Common myeloid progenitor, CD34-positive (primary cell): ENCODE measurements at regions not wholly inside any gene's neighbourhood (a gene's known extent, or its start where the extent isn't known, plus 50 kb on each side); places are given as distances from the start of the nearest gene placed in this dataset.
A peak's percentile ranks its signal among the peaks of the same experiment; 100 is the strongest.

Experiments used
- CTCF ChIA-PET: fragments of 350-600 bp; sonication (Branson Sonifier 250); formaldehyde crosslinking; loops from one replicate; lab custom pipeline; 2021; ENCODE audit warnings: antibody characterized with exemption; lab: Charles Lee
- POLR2A ChIA-PET: fragments of 350-600 bp; sonication (Branson Sonifier 250); formaldehyde crosslinking; loops from one replicate; lab custom pipeline; 2021; ENCODE audit warnings: antibody characterized with exemption; lab: Charles Lee
- DNase-seq, 3 donors: peaks; one replicate each; pipeline versions ENCODE4 v3.0.0 to v3.0.0-alpha.2; 2013
- H3K27ac ChIP-seq, 2 experiments: 1 replicate in 1 of 2; 2 replicates in 1 of 2; pipeline ENCODE4 v1.7.0; 2013; ENCODE audit warnings: inconsistent platforms in 2 of 2, low read length in 2 of 2, mild to moderate bottlenecking in 2 of 2, low read depth in 1 of 2, moderate library complexity in 1 of 2; ENCODE audit not compliant: severe bottlenecking in 2 of 2, insufficient read depth in 1 of 2, poor library complexity in 1 of 2
- H3K27me3 ChIP-seq, 5 experiments: replicated peaks in 2 of 5; 1 replicate in 3 of 5; 2 replicates in 2 of 5; pipeline versions ENCODE4 v1.6.1 to v1.7.0; 2013; ENCODE audit warnings: low read length in 4 of 5, mild to moderate bottlenecking in 2 of 5, moderate library complexity in 2 of 5, inconsistent platforms in 1 of 5; ENCODE audit not compliant: insufficient read depth in 5 of 5, control insufficient read depth in 4 of 5
- H3K36me3 ChIP-seq, 4 experiments: 1 replicate in 2 of 4; 2 replicates in 2 of 4; pipeline versions ENCODE4 v1.6.1 to v1.7.0; 2013; ENCODE audit warnings: low read length in 3 of 4, control low read depth in 1 of 4, mild to moderate bottlenecking in 1 of 4; ENCODE audit not compliant: control insufficient read depth in 4 of 4, insufficient read depth in 4 of 4
- H3K4me1 ChIP-seq, 4 experiments: 1 replicate in 3 of 4; 2 replicates in 1 of 4; pipeline versions ENCODE4 v1.6.1 to v1.7.1; 2013; ENCODE audit warnings: low read length in 3 of 4, mild to moderate bottlenecking in 3 of 4, control low read depth in 1 of 4, inconsistent platforms in 1 of 4, moderate library complexity in 1 of 4; ENCODE audit not compliant: control insufficient read depth in 4 of 4, insufficient read depth in 4 of 4; ENCODE audit errors: control extremely low read depth in 1 of 4
- H3K4me3 ChIP-seq, 7 experiments: 1 replicate in 4 of 7; 2 replicates in 3 of 7; pipeline versions ENCODE4 v1.5.1 to v1.7.0; 2013; ENCODE audit warnings: mild to moderate bottlenecking in 7 of 7, low read length in 6 of 7, moderate library complexity in 6 of 7, inconsistent platforms in 2 of 7, low read depth in 2 of 7, control low read depth in 1 of 7; ENCODE audit not compliant: insufficient read depth in 4 of 7, control insufficient read depth in 1 of 7; ENCODE audit errors: extremely low read depth in 1 of 7
- H3K9me3 ChIP-seq, 5 experiments: 1 replicate in 4 of 5; 2 replicates in 1 of 5; pipeline versions ENCODE4 v1.6.1 to v1.7.1; 2013; ENCODE audit warnings: low read length in 4 of 5, mild to moderate bottlenecking in 2 of 5, inconsistent platforms in 1 of 5, low read depth in 1 of 5, moderate library complexity in 1 of 5; ENCODE audit not compliant: control insufficient read depth in 4 of 5, insufficient read depth in 2 of 5; ENCODE audit errors: control extremely low read depth in 1 of 5
- WGBS: methylation state at CpG from one replicate; pipeline ENCODE4 v1.1.5; 2013; ENCODE audit not compliant: insufficient coverage; 5-methylcytosine and 5-hydroxymethylcytosine counted together

DNA sequence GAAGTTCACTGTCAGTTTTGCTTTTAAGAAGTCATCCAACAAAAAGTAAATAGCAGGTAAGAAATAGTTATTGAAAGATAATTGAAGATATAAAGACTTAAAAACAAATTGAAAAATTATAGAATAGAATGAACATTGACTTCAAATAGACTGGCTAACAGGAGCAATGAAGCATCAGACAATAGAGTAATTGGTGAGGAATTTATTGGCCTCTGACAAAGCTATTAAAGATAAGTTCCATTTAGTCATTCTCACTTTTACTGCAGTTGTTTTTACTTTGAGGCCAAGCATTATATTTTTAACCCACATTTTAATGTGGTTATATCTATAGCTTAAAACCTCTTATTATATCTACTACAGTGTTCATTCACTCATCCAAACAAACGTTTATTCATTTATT is 228.8 kb upstream of the ADGRL2 start:
- no peak overlapping the region for H3K4me3 ChIP-seq
- ChIA-PET CTCF (no interaction called here), POLR2A (interaction anchor here (0.7 kb wide), 1 partner anchor 98 kb away, joined by 3 read pairs; no protein-coding TSS in a partner anchor)
- no peaks in the 10 kb centered on the region for H3K36me3 ChIP-seq
- no peaks in the 10 kb centered on the region for H3K27me3 ChIP-seq
- H3K9me3 ChIP-seq = no peaks in the 10 kb centered on the region
- H3K4me1 ChIP-seq = no peaks in the 10 kb centered on the region
- H3K27ac ChIP-seq = no peak overlapping the region
- WGBS = no CpG with 5 or more reads among the region's 1 CpG
- DNase-seq = no peak

DNA sequence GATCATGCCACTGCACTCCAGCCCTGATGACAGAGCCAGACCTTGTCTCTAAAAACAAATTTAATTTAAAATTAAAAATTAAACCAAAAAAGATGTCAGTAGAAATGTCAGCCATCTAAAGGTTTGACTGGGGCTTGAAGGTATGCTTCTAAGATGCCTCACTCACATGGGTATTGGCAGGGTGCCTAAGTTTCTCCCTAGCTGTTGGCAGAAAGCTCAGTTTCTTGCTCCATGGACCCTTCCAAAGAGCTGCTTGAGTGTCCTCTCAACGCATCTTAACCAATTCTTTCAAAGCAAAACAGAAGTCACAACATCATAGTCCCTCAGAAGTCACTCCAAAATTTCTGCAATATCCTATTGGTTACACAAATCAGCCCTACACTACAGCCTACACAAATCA is 231.0 kb upstream of the ADGRL2 start:
- WGBS = 100% methylated on average over 1 of the region's 1 CpG
- ChIA-PET CTCF (no interaction called here), POLR2A (no interaction called here)
- Histone ChIP-seq H3K27ac (no peak overlapping the region), H3K27me3 (no peaks in the 10 kb centered on the region), H3K4me1 (no peaks in the 10 kb centered on the region), H3K4me3 (no peak overlapping the region), H3K36me3 (no peaks in the 10 kb centered on the region), H3K9me3 (no peaks in the 10 kb centered on the region)
- no peak for DNase-seq

DNA sequence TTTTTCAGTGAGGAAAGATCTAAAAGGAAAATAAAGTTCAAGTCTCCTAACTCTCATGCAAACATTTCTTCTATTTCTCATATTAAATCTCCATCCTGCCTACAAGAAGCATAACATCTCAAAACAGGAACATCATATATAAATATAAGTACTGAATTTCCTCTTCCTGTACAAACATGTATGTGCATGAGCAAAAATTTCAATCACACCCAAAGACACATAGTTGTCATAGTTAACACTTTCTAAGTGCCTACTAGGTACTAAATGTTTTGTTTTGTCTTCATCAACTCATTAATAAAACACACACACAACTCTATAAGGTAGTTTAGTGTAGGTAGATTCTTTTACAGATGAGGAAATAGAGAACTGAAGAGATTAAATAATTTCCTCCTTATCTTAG is 237.1 kb upstream of the ADGRL2 start:
- ChIA-PET POLR2A (no interaction called here), CTCF (no interaction called here)
- H3K27ac ChIP-seq = no peak overlapping the region
- H3K27me3 ChIP-seq = no peaks in the 10 kb centered on the region
- DNase-seq = no peak
- H3K36me3 ChIP-seq = no peaks in the 10 kb centered on the region
- H3K4me1 ChIP-seq = no peaks in the 10 kb centered on the region
- no peaks in the 10 kb centered on the region for H3K9me3 ChIP-seq
- no peak overlapping the region for H3K4me3 ChIP-seq

DNA sequence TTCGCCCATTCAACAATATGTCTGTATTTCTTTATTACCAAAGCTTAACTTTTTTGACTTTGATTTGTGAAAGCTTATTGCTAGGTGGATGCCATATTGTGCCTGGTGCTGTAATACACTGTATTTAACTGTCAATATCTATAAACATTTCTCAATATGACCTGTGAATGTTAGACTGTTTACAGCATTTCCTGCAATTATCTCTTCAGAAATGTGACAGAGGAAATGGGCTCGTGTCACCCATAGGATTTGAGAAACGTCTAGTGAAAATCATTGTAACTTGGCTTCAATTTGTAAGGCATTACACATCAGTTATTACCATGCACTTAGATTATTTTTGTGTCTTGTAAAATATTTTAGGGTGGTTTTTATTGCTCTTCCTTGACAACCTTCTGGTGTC is 237.8 kb upstream of the ADGRL2 start:
- POLR2A ChIA-PET = no interaction called here
- Histone ChIP-seq H3K4me3 (no peak overlapping the region), H3K4me1 (no peaks in the 10 kb centered on the region), H3K27me3 (no peaks in the 10 kb centered on the region), H3K36me3 (no peaks in the 10 kb centered on the region), H3K9me3 (no peaks in the 10 kb centered on the region), H3K27ac (no peak overlapping the region)
- no peak for DNase-seq
- WGBS = no CpG with 5 or more reads among the region's 3 CpGs
- CTCF ChIA-PET = no interaction called here

DNA sequence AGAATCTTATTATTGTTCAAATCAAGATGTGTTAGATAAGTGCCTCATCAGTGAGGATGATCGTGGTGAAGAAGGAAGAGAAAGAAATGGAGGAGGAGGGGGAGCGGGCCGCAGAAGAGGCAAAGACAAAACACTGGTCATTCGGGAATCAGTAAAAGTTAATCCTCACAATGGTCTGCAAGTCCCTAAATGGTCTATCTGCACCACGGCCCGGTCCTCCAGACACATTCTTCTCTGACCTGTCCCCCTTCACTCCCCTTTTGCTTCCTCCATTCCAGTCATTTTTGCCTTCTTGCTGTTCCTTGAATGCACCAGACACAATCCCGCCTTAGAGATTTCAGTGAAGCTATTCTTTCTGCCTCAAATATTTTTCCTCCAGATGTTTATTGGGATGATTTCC is 240.1 kb upstream of the ADGRL2 start:
- H3K36me3 ChIP-seq = no peaks in the 10 kb centered on the region
- POLR2A ChIA-PET = no interaction called here
- WGBS = 95% methylated on average over 7 of the region's 7 CpGs

GRCh38 chr1:81559662-81560350 is 240.9 kb upstream of the ADGRL2 start:
- peak in 2 of 3 donors; percentile 3 to 7 for DNase-seq

More for the DNA sequence above, 240.1 kb upstream of the ADGRL2 start:
- no peak for DNase-seq
- Histone ChIP-seq H3K4me1 (no peaks in the 10 kb centered on the region), H3K9me3 (no peaks in the 10 kb centered on the region), H3K27ac (no peak overlapping the region), H3K27me3 (no peaks in the 10 kb centered on the region), H3K4me3 (no peak overlapping the region)
- CTCF ChIA-PET = no interaction called here

GRCh38 chr1:81558291-81559076 is 242.2 kb upstream of the ADGRL2 start:
- Histone ChIP-seq H3K4me3 (no peak overlapping the region), H3K4me1 (no peaks in the 10 kb centered on the region), H3K36me3 (no peaks in the 10 kb centered on the region), H3K9me3 (no peaks in the 10 kb centered on the region), H3K27me3 (no peaks in the 10 kb centered on the region), H3K27ac (no peak overlapping the region)
- ChIA-PET CTCF (no interaction called here), POLR2A (no interaction called here)
- 100% methylated on average over 1 of the region's 1 CpG for WGBS
- DNase-seq = no peak

More at GRCh38 chr1:81559662-81560350, 240.9 kb upstream of the ADGRL2 start:
- ChIA-PET CTCF (no interaction called here), POLR2A (no interaction called here)
- Histone ChIP-seq H3K4me3 (no peak overlapping the region), H3K27ac (no peak overlapping the region), H3K9me3 (no peaks in the 10 kb centered on the region), H3K36me3 (no peaks in the 10 kb centered on the region), H3K4me1 (no peaks in the 10 kb centered on the region), H3K27me3 (no peaks in the 10 kb centered on the region)
- no CpG with 5 or more reads among the region's 1 CpG for WGBS
